Coronary artery (tissue), 2 donors: ENCODE measurements at regions not wholly inside any gene's neighbourhood (a gene's known extent, or its start where the extent isn't known, plus 50 kb on each side); places are given as distances from the start of the nearest gene placed in this dataset.

Experiments
- DNase-seq: peaks from one replicate; pipeline ENCODE4 v3.0.0-alpha.2; 2017; ENCODE audit warnings: low spot score
- H3K27ac ChIP-seq, 2 donors: fragments of 200-600 bp; sonication (generic); one replicate each; pipeline ENCODE4 v1.5.1; 2016 to 2019
- H3K4me3 ChIP-seq: fragments of 200-600 bp; sonication (generic); 2 replicates; pipeline ENCODE4 v1.5.1; 2016; ENCODE audit warnings: mild to moderate bottlenecking, moderate library complexity
- CTCF ChIP-seq: fragments of 200-600 bp; sonication (generic); IDR thresholded peaks from one replicate; pipeline ENCODE4 v1.5.1; 2019; ENCODE audit warnings: antibody characterized with exemption

DNA sequence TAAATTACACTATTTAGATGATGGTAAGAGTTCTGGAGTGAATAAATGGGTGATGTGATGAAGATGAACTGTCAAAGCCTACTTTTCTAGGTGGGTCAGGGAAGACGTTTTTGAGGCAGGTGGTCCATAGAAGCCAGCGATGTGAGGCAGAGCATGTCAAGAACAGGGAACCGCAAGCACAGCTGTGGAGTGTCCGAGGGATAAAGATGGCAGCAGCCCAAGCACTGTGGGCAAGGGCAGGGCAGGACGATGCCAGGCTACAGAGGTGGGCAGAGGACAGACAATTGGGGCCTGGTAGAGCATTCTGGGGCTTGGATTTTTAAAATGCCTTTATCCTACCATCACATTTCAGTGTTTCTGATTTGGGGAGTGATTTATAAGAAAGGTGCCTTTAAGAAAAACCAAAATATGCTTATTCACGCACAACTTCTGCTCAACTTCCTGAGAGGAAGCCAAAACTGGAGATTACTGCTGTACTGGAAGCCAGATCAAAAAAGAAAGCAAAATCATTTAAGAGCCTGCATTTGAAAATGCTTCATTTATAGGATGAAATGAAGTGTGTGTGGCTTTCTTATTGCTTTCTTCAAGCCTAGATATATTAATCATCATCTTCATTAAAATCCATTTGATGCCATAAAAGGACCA lies 119.0 kb upstream of the WDR17 start:
- no peak overlapping the region for H3K27ac ChIP-seq
- DNase-seq = no peak
- TF ChIP-seq CTCF = no peak
- peak overlapping the region; percentile 52 for H3K4me3 ChIP-seq

- DNase-seq = no peak
- Histone ChIP-seq H3K4me3 (peak overlapping the region; percentile 52), H3K27ac (no peak overlapping the region)
- TF ChIP-seq CTCF = peak; percentile 36
These were observed 118.4 kb upstream of the WDR17 start for GRCh38 chr4:175947117-175947722.

DNA sequence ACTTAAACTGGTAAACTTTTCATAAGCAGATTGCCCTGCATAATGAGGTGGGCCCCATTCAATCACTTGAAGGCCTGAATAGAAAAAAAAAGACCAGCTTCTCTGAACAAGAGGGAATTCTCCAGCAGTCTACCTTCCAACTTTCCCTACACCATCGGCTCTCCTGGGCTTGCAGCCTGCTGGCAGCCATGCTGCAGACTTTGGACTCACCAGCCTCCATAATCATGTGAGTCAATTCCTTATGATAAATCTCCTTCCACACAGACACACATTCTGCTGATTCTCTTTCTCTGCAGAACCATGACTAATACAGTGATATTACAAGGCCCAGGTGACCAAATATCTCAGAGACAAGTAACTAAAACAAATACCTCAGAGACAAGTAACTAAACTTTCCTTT lies 113.8 kb upstream of the WDR17 start:
- no peak for TF ChIP-seq CTCF
- no peak overlapping the region for H3K4me3 ChIP-seq
- no peak for DNase-seq
- no peak overlapping the region for H3K27ac ChIP-seq

DNA sequence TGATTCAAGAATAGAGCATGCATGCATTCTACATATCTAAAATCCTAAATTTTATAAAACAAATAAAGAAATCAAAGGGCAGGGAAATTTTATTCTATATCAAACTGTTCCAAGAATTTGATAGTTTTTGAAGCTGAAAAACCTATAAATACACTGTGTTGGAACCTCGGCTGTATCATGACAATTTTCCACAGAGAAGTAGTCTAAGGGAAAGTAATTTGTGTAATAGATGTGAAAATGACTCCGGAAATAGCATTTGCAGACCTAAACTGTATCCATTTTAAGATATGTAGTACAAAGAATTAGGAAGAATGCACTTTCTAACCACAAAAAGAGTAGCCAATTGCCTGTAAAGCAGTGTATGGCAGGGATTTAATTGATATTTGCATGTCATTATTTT lies 112.5 kb upstream of the WDR17 start:
- Histone ChIP-seq H3K4me3 (no peak overlapping the region), H3K27ac (no peak overlapping the region)
- no peak for TF ChIP-seq CTCF
- no peak for DNase-seq

GRCh38 chr4:175953960-175954521 lies 111.6 kb upstream of the WDR17 start:
- DNase-seq = no peak

GRCh38 chr4:175954685-175955084 lies 111.0 kb upstream of the WDR17 start:
- no peak overlapping the region for H3K27ac ChIP-seq
- no peak overlapping the region for H3K4me3 ChIP-seq
- DNase-seq = no peak
- TF ChIP-seq CTCF = no peak

More at GRCh38 chr4:175953960-175954521, 111.6 kb upstream of the WDR17 start:
- TF ChIP-seq CTCF = no peak
- no peak overlapping the region for H3K4me3 ChIP-seq
- no peak overlapping the region for H3K27ac ChIP-seq

GRCh38 chr4:175961604-175962003 lies 104.0 kb upstream of the WDR17 start:
- TF ChIP-seq CTCF = no peak
- DNase-seq = no peak
- no peak overlapping the region for H3K27ac ChIP-seq
- no peak overlapping the region for H3K4me3 ChIP-seq
